ENCODE measurements at regions not wholly inside any gene's neighbourhood (a gene's known extent, or its start where the extent isn't known, plus 50 kb on each side); places are given as distances from the start of the nearest gene placed in this dataset.

DNA sequence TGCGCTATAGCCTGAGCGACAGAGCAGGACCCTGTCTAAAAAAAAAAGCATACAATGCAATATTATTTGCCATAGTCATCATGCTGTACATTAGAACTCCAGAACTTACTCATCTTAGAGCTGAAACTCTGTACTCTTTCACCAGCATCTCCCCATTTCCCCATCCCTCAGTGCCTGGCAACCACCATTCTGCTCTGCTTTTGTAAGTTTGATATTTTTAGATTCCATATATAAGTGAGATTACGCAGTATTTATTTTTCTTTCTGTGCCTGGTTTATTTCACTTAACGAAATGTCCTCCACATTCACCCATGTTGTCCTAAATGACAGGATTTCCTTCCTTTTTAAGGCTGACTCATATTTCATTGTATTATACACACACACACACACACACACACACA, 121.8 kb downstream of the BBS10 start:
- H3K27ac ChIP-seq: no peak overlapping the region
- no peaks in the 10 kb centered on the region for H3K36me3 Mint-ChIP-seq
- no peaks in the 10 kb centered on the region for H4K20me1 ChIP-seq (ENCODE audit: low read depth)
- H3K4me1 ChIP-seq: peaks cover 4% of the 10 kb centered on the region
- H3K9me3 Mint-ChIP-seq: no peaks in the 10 kb centered on the region
- no peak overlapping the region for H3K27ac Mint-ChIP-seq
- no peaks in the 10 kb centered on the region for H3K4me1 Mint-ChIP-seq
- H3K9me3 ChIP-seq (ENCODE audit: low read depth): no peaks in the 10 kb centered on the region
- no peaks in the 10 kb centered on the region for H3K27me3 Mint-ChIP-seq (ENCODE audit: insufficient read depth, low read depth)
- H3K79me2 ChIP-seq (ENCODE audit: low read depth): no peaks in the 10 kb centered on the region
- no peak overlapping the region for H2AFZ ChIP-seq (replicated peaks)
- H3K27me3 ChIP-seq: no peaks in the 10 kb centered on the region
- no peak for DNase-seq (ENCODE audit: low spot score)
- no peaks in the 10 kb centered on the region for H3K36me3 ChIP-seq
- no peak overlapping the region for H3K9ac ChIP-seq
- no peak overlapping the region for H3K4me3 ChIP-seq
- no peak overlapping the region for H3K4me3 Mint-ChIP-seq
- peaks cover 11% of the 10 kb centered on the region for H3F3A ChIP-seq (ENCODE audit: low read depth)
- TF ChIP-seq CTCF (IDR thresholded peaks at IDR 0.05): no peak
- TF ChIP-seq EZH2 (IDR thresholded peaks at IDR 0.05): no peak
- no peak for TF ChIP-seq EZH2phosphoT487 (IDR thresholded peaks at IDR 0.05)
- H3K4me2 ChIP-seq: no peak overlapping the region

GRCh38 chr12:76223869-76224268, 124.3 kb downstream of the BBS10 start:
- Mint-ChIP-seq H3K27me3 (ENCODE audit: insufficient read depth, low read depth) (peaks cover 3% of the 10 kb centered on the region), H3K9me3 (no peaks in the 10 kb centered on the region), H3K4me3 (no peak overlapping the region), H3K4me1 (peaks cover 12% of the 10 kb centered on the region), H3K27ac (no peak overlapping the region), H3K36me3 (no peaks in the 10 kb centered on the region)
- Histone ChIP-seq H3K36me3 (no peaks in the 10 kb centered on the region), H3K9me3 (ENCODE audit: low read depth) (no peaks in the 10 kb centered on the region), H3F3A (ENCODE audit: low read depth) (peaks cover 22% of the 10 kb centered on the region), H3K79me2 (ENCODE audit: low read depth) (no peaks in the 10 kb centered on the region), H4K20me1 (ENCODE audit: low read depth) (no peaks in the 10 kb centered on the region), H3K27ac (no peak overlapping the region), H3K4me2 (no peak overlapping the region), H2AFZ (replicated peaks) (no peak overlapping the region), H3K4me3 (no peak overlapping the region), H3K27me3 (no peaks in the 10 kb centered on the region), H3K4me1 (peaks cover 18% of the 10 kb centered on the region), H3K9ac (no peak overlapping the region)
- TF ChIP-seq EZH2 (IDR thresholded peaks at IDR 0.05) (no peak), EZH2phosphoT487 (IDR thresholded peaks at IDR 0.05) (no peak), CTCF (IDR thresholded peaks at IDR 0.05) (no peak)
- no peak for DNase-seq (ENCODE audit: low spot score)

GRCh38 chr12:76220980-76221379, 127.2 kb downstream of the BBS10 start:
- Histone ChIP-seq H4K20me1 (ENCODE audit: low read depth) (no peaks in the 10 kb centered on the region), H3K4me2 (peak overlapping the region; percentile 69), H3K4me3 (no peak overlapping the region), H3K9me3 (ENCODE audit: low read depth) (no peaks in the 10 kb centered on the region), H3F3A (ENCODE audit: low read depth) (peaks cover 22% of the 10 kb centered on the region), H3K36me3 (no peaks in the 10 kb centered on the region), H3K9ac (no peak overlapping the region), H3K27me3 (no peaks in the 10 kb centered on the region), H3K4me1 (peaks cover 18% of the 10 kb centered on the region), H2AFZ (replicated peaks) (peak overlapping the region; percentile 48), H3K27ac (peak overlapping the region; percentile 92), H3K79me2 (ENCODE audit: low read depth) (no peaks in the 10 kb centered on the region)
- TF ChIP-seq EZH2phosphoT487 (IDR thresholded peaks at IDR 0.05) (no peak), EZH2 (IDR thresholded peaks at IDR 0.05) (no peak), CTCF (IDR thresholded peaks at IDR 0.05) (no peak)
- Mint-ChIP-seq H3K9me3 (no peaks in the 10 kb centered on the region), H3K4me1 (peaks cover 12% of the 10 kb centered on the region), H3K27me3 (ENCODE audit: insufficient read depth, low read depth) (peaks cover 3% of the 10 kb centered on the region), H3K36me3 (no peaks in the 10 kb centered on the region), H3K4me3 (no peak overlapping the region), H3K27ac (no peak overlapping the region)
- DNase-seq (ENCODE audit: low spot score): peak; percentile 87
